Uterus (tissue), 2 donors: ENCODE measurements at regions not wholly inside any gene's neighbourhood (a gene's known extent, or its start where the extent isn't known, plus 50 kb on each side); places are given as distances from the start of the nearest gene placed in this dataset.

Experiments
- CTCF ChIP-seq, 4 experiments: fragments of 200-600 bp in 2 of 4; fragments of 450-650 bp in 2 of 4; sonication (generic) in 2 of 4; IDR thresholded peaks; one replicate each; pipeline ENCODE4 v1.5.1; 2016 to 2019; ENCODE audit warnings: antibody characterized with exemption in 4 of 4, mild to moderate bottlenecking in 2 of 4, moderate library complexity in 1 of 4
- POLR2A ChIP-seq, 2 donors: fragments of 450-650 bp; IDR thresholded peaks; one replicate each; pipeline ENCODE4 v1.6.1; 2016; ENCODE audit warnings: antibody characterized with exemption in 2 of 2, mild to moderate bottlenecking in 1 of 2, moderate library complexity in 1 of 2

- TF ChIP-seq POLR2A (IDR thresholded peaks at IDR 0.05): no peak
- no peak for TF ChIP-seq CTCF (IDR thresholded peaks at IDR 0.05)
Observed at GRCh38 chr4:130851107-130851506, 1755.2 kb downstream of the C4orf33 start.
